Inflammatory macrophage (primary cell): ENCODE measurements at regions not wholly inside any gene's neighbourhood (a gene's known extent, or its start where the extent isn't known, plus 50 kb on each side); places are given as distances from the start of the nearest gene placed in this dataset.

ENCODE experiments used
- DNase-seq, 2 donors: peaks; one replicate each; pipeline ENCODE4 v3.0.0-alpha.2; 2020 to 2022

DNA sequence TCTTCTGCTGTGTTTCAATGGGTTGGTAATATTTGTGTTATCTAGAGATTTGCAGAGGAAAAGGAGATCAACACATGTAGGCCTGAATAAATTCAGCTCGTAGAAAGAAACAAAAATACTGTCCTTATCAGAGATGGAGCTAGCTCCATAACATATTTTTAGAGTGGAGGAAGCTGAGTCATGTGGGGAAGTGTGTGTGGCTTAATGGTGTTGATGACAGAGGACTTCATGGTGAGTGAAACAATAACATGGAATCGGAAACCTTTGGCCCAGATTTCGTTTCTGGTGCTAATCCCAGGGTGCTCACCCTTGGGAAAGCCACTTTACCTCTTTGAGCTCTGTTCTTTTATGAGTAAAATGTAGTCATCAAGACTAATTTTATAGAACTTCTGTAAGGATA is 825.0 kb downstream of the TLR4 start:
- peak; percentile 22 to 52 for DNase-seq

DNA sequence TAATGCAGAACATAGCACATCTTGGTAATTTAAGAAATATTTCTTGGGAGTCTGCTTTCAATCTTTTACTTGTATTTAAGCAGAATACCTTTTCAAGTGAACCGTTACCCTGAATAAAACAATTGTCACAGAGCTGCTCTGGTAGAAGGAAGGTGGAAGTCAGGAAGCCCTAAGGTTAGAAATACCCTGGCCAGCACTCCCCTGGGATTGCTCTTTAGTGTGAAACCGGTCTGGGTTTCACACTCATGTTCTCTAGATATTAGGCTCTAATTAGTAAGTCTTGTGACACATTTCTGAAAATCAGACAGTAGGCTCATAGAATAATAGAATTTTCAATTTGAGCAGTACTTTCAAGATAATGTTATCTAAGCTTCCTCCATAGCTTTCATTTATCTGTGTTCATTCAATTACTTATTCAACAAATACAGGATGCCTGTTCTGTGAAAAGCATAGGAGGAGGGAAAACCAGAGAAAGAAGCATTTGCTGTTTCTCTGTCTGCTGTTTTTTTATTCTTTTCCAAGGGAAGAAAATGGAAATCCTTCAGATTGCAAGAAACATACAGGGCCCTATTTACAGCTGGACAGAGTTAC is 825.5 kb downstream of the TLR4 start:
- DNase-seq = no peak

DNA sequence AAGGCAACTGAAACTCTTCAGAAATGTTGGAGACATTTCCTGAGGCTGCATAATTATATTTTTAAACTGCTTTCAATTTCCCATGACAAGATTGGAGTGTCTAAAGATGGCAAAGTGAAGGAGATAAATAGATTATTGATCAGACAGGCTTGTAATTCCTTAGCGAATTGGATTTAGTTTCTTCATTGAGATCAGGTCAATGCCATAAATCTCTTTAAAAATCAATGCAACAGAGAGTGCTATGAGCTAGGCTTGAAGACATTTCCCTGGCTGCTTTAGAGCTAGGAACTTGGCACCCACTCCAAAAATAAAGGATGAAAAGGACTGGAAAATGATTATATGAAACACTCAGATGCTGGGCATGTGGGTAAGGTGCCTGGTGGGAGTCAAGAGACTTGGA is 828.4 kb downstream of the TLR4 start:
- no peak for DNase-seq

DNA sequence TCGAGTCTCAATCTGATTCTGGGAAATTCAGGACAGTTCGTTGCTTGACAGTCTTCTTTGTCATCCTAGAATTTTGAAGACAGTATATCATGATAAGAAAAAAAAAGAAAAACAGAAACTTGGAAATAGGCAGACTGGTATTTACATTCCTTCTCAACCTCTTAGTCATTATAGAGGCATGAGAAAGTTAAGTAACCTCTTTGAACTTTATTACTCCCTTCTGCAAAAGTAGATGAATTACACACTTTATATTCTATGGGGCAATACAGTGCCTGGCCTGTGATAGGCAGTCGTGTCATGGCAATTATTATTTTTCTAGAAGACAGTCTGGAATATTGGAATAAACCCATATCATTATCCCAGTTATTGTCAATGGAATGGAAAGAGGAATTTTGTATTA is 828.9 kb downstream of the TLR4 start:
- no peak for DNase-seq

DNA sequence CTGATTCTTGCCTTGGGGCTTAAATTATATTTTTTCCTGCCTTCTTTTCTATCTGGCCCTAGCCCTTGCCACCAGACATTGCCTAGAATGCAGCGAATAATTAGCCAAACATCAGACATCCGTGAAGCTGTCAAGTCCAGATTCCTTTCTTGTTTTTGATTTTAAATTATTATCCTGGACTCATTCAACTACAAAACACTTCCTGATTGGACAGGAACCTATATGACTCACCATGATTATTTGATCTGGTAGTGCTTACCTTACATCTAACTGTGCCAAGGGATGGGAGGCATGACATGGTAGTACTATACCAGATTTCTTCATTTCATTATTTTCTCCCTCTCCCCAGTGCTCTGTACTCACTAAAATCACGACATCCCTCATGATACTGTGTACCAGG is 829.6 kb downstream of the TLR4 start:
- no peak for DNase-seq

DNA sequence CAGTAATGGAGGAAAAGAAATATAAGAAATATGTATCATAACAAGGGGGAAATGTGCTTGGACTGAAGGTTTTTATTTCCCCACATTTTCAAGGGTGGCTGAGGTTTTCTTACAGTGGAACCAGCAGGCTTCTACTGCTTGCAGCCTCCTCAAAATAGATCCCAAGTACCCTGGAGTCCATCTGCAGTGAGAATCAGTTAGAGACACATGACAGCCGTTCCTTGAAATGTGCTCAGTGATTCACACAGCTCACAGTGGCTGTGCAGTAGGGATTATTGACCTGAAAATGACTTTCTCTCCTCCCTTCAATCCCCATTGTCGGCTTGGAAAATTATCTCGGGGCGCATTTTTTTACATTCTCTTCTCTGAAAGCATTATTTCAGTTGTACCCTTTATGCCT is 832.0 kb downstream of the TLR4 start:
- DNase-seq = no peak

DNA sequence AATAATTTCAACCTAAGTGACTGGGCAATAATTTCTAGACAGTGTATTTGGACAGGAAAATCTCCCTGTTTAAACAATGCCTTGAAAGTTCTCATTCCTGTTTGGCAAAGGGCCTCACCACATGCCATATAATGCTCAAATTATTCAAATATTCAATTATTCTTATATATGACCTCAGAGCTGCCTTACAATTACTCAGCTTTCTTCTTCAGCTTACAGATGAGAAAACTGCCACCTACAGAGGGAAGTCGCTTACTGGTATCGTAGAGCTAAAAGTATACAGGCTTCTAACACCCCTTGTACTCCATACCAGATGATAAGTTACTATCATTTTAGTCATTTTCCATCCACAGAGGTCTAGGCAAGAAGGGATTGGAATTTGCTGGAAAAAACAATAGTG is 830.3 kb downstream of the BRINP1 start:
- no peak for DNase-seq

DNA sequence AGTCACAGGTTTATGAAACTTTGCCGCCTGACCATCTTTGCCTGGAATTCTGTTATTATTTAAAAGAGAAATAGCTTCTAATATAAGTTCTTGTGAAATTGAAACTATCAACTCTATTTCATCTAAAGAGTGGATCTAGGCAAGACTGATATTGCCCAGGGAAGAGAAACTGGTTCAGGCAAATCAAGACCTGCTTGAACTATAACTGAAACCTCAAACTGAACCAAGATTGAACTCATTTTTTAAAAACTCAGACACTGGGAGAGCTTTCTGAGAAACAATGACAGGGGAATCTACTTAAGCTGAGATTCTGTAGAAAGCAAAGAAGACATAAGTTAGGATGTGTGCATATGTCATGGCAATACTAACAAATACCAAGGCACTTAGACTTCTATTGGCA is 815.8 kb downstream of the BRINP1 start:
- no peak for DNase-seq

DNA sequence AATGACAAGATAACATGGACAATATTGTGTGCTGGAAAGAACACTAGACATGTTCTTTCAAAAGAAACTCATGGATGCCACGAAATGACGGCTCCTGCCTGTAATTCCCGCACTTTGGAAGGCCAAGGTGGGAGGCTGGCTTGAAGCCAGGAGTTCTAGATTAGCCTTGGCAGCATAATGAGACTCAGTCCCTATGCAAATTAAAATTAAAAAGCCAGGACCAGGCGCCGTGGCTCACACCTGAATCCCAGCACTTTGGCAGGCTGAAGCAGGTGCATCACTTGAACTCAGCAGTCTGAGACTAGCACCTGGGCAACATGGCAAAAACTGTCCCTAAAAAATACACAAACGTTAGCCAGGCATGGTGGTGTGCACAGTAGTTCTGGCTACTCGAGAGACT is 814.2 kb downstream of the BRINP1 start:
- DNase-seq = no peak

DNA sequence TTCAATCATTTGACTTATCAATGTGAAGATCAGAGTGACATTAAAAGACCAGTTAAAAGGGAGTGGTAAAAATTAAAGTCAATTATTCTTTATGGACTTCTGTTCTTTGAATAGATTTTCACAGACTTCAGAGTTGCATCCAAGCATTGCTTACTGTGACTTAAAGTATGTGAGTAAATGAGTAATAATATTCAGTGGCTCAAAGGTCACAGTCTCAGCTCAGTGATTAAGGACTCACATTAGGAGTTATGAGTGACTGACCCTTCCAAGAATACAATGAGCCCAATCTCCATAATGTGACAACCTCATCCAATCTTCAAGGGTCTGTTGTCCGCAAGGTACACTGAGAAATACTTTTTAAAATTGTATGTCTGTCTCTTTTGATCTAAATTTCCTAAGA is 811.2 kb downstream of the BRINP1 start:
- DNase-seq = no peak

DNA sequence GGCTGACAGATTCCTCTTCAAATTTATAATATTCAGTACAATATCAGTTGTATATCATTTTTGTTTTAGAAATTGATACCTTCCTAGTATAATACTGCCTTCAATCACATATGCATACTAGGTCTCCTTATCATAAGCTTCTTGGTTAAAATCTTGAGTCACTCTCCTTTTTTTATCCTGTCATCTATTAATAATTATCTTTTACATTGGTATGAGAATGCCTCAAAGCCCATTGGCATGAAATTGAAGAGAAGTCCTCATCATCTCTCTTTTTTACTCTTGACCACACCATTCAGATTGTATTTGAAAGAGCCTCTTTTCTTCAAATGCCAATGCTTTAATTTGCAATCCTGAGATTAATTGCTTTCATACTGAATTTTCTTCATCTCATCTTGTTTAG is 810.3 kb downstream of the BRINP1 start:
- DNase-seq = no peak

DNA sequence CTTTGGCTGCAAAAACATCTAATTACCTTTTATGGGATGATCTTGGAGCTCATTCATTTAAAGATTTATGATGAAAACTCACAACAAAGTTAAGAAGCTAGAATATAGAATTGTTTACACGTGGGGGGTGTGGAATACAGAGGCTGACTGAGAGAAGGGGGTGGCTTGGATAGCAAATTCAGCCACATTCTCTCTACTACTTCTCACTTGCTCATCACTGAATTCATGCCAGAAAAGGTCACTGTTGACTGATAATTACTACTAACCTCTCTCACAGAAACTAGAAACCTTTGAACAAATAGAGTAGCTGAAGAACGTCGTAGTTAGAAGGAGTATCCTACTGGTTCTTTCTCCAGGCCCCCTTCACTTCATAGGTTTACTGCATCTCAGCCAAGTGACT is 808.2 kb downstream of the BRINP1 start:
- no peak for DNase-seq

DNA sequence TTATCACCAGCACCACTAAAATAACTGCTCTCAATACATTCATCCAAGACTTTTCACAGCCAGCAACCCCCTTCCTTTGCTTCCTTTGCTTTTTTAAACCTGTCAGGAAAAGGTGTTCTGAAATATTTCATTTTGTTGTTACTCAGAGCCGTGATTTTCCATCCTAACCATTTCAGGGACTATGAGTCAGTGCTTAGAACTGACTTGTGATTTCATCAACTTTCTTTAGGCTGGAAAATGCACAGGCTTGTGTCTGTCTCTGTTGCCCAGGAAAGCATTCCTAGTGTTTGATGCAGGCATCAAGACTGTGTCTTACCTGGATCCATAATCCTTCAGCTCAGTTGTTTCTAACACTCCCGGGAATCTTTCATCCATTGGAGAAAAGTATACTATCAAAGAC is 805.6 kb downstream of the BRINP1 start:
- DNase-seq = no peak

DNA sequence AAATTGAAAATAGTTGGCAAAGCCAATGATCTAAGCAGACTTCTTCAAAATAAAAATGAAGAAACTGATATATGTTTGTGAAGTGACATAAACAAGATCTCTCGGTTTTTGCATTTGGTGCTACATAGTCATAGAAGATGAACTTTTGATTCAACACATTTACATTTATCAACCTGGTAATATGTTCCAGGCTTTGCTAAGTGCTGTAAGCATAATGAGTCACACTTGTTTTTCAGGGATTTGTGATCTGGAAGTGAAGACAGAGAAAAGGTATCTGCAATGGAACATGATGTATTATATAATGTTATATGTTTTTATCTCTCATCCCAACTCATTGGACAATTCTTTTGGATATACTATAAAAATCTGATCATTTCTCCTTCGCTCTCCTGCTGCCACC is 801.4 kb downstream of the BRINP1 start:
- DNase-seq = no peak

DNA sequence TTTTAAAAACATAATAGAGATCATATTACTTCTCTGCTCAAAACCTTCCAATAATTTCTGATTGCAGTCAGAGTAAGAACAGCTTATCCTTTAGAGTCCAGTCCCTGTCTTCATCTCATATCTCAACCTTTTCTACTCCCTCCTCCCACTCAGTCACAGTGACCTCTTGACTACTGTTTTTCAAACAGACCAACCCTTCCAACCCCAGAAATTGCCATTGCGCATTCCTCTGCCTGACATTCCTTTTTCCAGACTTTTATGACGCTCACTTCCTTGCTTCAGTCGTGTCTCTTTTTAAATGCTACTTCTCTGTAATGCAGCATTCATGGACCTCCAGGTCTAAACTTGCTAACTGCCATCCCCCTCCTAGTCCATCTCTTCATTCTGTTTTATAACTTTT is 800.5 kb downstream of the BRINP1 start:
- DNase-seq = no peak

DNA sequence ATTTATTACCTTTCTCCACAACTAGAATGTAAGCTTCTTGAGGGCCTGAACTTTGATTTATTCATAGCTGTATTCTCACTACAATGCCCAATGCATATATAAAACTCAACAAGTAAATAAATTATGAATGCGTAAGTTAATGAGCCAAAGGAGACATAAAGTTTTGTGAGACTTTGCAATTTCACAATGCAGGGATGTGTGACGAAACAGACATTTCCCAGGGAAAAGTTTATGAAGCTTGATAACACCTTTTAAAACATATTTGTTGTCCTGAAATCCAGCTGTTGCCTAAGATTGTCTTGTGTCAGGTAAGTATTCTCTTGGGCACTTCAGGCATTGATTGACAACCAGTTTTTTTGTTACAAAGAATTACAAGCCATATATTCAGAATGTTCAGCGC is 800.1 kb downstream of the BRINP1 start:
- DNase-seq = no peak

DNA sequence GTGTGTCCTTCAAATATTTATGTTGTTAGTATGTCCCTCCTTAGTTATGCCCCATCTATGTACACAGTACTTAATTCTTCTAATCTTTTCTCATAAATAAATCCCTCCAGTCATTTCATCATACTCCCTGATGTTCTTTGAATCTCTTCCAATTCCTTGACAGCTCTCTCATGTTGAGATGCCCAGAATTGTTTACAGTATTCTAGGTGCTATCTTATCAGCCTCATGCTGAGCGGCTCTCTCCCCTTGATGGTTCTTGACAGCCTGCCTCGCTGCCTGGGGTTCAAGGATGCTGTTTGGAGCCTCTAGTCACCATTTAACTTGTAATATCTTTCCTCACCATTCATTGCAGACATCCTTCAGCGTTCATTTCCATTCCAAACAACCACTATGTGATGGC is 799.2 kb downstream of the BRINP1 start:
- DNase-seq = no peak

DNA sequence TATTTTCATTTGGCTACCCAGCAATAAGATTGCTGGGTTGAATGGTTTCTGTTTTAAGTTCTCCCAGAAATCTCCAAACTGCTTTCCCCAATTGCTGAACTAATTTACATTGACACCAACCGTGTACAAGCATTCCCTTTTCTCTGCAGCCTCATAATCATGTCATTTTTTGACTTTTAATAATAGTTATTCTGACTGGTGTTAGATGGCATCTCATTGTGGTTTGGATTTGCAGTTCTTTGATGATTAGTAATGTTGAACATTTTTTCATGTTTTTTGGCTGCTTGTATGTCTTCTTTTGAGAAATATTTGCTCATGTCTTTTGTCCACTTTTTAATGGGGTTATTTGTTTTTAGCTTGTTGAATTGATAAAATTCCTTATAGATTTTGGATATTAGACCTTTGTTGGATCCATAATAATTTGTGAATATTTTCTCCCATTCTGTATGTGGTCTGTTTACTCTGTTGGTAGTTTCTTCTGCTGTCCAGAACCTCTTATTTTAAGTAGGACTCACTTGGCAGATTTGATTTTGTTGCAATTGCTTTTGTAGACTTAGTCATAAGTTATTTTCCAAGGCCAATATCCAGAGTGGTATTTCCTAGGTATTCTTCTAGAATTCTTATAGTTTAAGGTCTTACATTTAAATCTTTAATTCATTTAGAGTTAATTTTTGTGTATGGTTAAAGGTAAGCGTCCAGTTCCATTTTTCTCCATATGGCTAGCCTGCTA is 793.7 kb downstream of the BRINP1 start:
- DNase-seq = no peak

DNA sequence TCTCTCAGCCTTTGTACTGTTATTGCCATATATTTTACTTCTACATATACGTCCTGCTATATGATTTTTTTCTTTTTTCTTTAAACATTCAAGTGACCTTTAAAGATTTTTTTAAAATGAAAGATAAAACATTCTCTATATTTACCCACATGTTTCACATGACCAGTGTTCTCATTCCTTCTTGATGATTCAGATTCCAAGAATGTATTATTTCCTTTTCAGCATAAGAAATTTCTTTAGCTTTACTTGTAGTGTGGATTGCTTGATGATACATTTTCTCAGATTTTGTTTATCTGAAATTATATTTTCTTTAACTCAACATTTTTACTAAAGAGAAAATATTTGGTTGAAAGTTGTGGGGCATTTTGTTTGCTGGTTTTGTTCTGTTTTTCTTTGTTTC is 792.1 kb downstream of the BRINP1 start:
- no peak for DNase-seq

DNA sequence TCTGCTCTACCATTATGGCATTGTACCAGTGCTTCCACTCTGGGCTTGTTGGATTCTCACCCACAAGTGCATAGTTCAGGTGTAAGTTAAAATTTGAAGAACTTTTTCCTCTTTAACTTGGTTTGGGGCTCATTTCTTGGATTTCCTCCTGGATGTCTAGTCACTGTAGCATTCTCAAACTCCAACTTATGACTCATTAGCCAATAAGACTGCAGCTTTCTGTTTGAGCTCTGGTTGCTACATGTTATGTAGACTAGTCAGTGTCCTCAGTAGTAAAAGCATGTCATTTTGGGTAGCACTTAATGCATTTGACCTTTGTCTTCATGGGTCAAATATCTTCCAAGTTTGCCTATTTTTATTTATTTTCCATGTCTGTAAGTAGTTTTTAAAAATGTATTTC is 790.8 kb downstream of the BRINP1 start:
- DNase-seq = no peak

DNA sequence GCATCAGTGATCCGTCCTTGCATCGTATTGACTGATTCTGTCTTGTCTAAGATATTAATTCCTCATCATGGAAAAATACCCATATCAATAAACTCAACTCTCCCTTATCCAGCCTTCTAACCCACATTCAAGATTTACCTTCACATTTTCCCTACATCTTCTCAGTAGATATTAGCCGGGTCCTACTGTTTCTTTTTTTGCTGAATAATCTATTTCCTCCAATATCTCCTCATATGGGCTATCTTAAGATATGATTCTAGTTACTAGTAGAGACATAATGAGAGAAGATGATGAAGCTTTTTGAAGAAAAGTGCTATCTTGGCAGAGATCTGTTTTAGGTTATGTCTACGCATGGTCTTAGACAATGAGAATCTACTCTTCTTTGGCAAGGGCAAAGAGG is 785.8 kb downstream of the BRINP1 start:
- no peak for DNase-seq

DNA sequence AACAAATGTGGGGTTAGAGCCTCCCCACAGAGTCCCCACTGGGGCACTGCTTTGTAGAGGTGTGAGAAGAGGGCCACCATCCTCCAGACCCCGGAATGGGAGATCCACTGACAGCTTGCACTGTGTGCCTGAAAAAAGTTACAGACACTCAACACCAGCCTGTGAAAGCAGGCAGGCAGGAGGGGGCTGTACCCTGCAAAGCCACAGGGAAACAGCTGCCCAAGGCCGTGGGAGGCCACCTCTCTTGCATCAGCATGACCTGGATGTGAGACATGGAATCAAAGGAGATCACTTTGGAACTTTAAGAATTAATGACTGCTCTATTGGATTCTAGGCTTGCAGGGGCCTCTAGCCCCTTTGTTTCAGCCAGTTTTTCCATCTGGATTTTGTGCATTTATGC is 782.3 kb downstream of the BRINP1 start:
- DNase-seq = no peak

DNA sequence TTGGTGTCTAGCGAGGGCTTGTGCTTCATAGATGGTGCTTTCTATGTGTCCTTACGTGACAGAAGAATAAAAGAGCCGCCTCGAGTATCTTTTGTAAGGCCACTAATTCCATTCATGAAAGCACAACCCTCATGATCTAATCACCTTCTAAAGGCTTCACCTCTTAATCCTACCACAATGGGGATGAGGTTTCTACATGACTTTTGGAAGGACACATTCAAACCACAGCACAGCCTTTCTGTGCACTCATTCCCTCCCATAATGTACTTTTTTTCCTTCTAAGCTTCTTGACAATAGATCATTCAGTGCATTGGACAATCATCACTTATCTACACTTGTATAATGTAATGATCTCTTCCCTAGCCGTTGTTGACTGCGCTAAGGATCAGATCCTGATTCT is 774.8 kb downstream of the BRINP1 start:
- no peak for DNase-seq

DNA sequence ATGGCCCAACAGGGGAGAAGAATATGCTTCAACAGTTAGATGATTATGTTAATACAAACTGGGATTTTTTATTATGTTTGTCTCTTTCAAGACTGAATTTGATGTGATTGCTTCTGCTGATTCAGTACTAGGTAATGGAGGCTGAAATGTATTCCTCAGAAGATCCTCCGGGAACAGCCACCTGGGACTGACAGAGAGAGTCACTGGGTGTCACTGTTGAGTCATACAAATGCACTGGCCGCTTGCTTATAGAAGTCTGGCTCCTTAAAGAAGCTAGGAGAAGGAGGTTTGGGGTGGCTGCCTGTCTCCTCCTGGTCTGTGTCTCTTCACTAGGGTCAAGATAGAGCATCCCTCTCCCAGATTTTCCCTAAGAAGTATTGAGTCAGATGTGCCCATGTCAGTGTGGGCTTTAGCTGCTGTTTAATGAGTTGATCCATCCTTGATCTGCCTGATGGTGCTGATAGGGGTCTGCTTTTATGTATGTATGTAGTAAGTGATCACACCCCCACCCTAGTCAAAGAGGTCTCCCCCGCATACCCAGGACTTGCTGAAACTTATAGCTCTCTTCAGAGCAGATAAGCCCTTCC is 773.4 kb downstream of the BRINP1 start:
- no peak for DNase-seq
